ENCODE measurements at regions not wholly inside any gene's neighbourhood (a gene's known extent, or its start where the extent isn't known, plus 50 kb on each side); places are given as distances from the start of the nearest gene placed in this dataset.

DNA sequence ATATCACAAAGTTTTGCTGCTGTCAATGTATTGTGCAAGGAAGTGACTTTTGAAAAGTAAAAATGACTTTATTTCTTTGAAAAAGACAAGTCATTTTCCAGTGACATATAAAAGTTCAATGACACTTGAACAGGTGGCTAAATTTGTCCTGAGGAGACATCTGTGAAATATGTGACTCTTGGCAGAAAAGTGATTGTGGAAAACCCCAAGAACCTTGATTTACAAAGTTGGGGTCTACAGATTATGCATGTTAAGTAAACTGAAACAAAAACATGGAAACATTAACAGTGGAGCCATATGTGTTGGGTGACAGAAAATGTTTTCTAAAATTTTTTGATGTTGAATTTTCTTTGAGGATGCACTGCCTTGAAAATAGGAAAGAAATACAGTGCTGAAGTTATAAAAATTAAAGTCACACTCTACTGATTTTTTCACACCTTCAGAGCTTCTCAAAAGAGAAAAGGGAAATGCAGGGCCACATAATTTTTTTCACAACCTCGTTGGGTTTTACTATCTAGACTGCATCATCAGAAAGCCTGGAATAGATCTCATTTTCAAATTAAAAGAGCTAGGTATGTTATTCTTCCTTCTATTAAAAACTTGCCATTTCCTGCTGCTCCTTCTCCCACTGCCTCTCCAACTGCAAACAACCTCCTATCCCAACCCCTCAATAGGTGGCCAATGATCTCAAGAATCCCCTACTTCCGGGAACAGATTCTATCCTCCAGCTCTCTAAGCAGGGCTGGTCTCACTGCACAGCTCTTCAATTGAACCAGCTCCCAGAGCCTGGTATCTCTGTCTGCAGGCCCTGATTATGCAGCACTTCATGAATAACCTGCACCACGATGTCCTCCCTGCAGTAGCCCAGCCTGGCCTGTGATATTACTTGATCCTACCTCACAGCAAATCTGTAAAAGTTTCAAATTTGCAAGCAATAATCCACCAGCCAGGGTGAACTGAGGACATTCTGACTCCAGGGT is 570.8 kb upstream of the CPEB2 start:
- no peak overlapping the region for H3K56ac ChIP-seq (replicated peaks; ENCODE audit: insufficient read length, low read depth, low read length)
- no peaks in the 10 kb centered on the region for H3K4me1 ChIP-seq (replicated peaks in 1 of 4; ENCODE audit: control insufficient read depth in 3 of 4, insufficient read depth in 4 of 4, low read length in 3 of 4)
- no peak overlapping the region for H4K91ac ChIP-seq (replicated peaks; ENCODE audit: insufficient read length, low read length)
- H2AFZ ChIP-seq (ENCODE audit: low read length): peak overlapping the region; percentile 58; the same call in 1 of the 2 replicates
- H2BK5ac ChIP-seq (ENCODE audit: low read depth, low read length): no peak overlapping the region
- H3K4ac ChIP-seq (replicated peaks; ENCODE audit: insufficient read length, low read depth, low read length): no peak overlapping the region
- no peaks in the 10 kb centered on the region for H3K36me3 ChIP-seq (ENCODE audit: control insufficient read depth in 2 of 4, insufficient read depth in 4 of 4, low read length in 3 of 4)
- no peak overlapping the region for H2BK15ac ChIP-seq (ENCODE audit: low read length)
- no peak overlapping the region for H4K5ac ChIP-seq (ENCODE audit: insufficient read length, low read depth, low read length)
- ChIA-PET POLR2A (ENCODE audit: partially characterized antibody) (no interaction called here), CTCF (ENCODE audit: partially characterized antibody) (no interaction called here)
- H3K23ac ChIP-seq (ENCODE audit: insufficient read length): no peak overlapping the region
- H3K79me2 ChIP-seq (ENCODE audit: control insufficient read depth in 1 of 2, insufficient read depth in 2 of 2, low read length in 2 of 2): no peaks in the 10 kb centered on the region
- no peak overlapping the region for H3K18ac ChIP-seq (ENCODE audit: extremely low read depth, low read length)
- H3K9ac ChIP-seq (replicated peaks in 1 of 4; ENCODE audit: extremely low read depth in 1 of 4, low read depth in 3 of 4, low read length in 3 of 4): no peak overlapping the region
- no peak overlapping the region for H3K14ac ChIP-seq (ENCODE audit: insufficient read length)
- DNase-seq (ENCODE audit: low read depth in 1 of 2, low spot score in 2 of 2): no peak
- H2BK12ac ChIP-seq (ENCODE audit: low read depth, low read length): no peak overlapping the region
- 87% methylated on average over 3 of the region's 3 CpGs; no CpG with 5 or more reads in 1 of the 2 experiments for whole genome bisulfite sequencing, 2 experiments (ENCODE audit: extremely low coverage in 1 of 2, insufficient coverage in 1 of 2, insufficient read length in 1 of 2, insufficient replicate concordance in 2 of 2, low coverage in 1 of 2, low lambda C conversion rate in 2 of 2, missing lambda C conversion rate in 1 of 2)
- H3K27me3 ChIP-seq (replicated peaks in 1 of 4; ENCODE audit: control insufficient read depth in 3 of 4, extremely low read depth in 1 of 4, insufficient read depth in 3 of 4, low read length in 3 of 4): no peaks in the 10 kb centered on the region
- FAIRE-seq: no peak
- no peak overlapping the region for H3K4me2 ChIP-seq (ENCODE audit: insufficient read depth in 1 of 2, low read depth in 2 of 2, low read length in 2 of 2)
- H3K4me3 ChIP-seq (ENCODE audit: extremely low read depth in 1 of 4, insufficient read depth in 2 of 4, low read depth in 3 of 4, low read length in 4 of 4): no peak overlapping the region
- no peak for TF ChIP-seq JUND (IDR thresholded peaks at IDR 0.05; ENCODE audit: low read length)
- no peak for TF ChIP-seq EZH2 (IDR thresholded peaks at IDR 0.05; ENCODE audit: low read depth, low read length, severe bottlenecking)
- TF ChIP-seq SIRT6 (IDR thresholded peaks at IDR 0.05; ENCODE audit: low read length): no peak
- no peak for TF ChIP-seq SUZ12 (IDR thresholded peaks at IDR 0.05; ENCODE audit: low read length)
- TF ChIP-seq SP1 (IDR thresholded peaks at IDR 0.05; ENCODE audit: low read depth, low read length): no peak
- H3K9me3 ChIP-seq (ENCODE audit: insufficient read depth in 2 of 2, low read depth in 1 of 2, low read length in 1 of 2): peaks cover 6% of the 10 kb centered on the region in 2 experiments; a peak in 1 of 4 replicates
- H3K79me1 ChIP-seq (ENCODE audit: low read depth, low read length): no peaks in the 10 kb centered on the region
- H2BK120ac ChIP-seq (replicated peaks; ENCODE audit: low read depth, low read length): no peak overlapping the region
- no peaks in the 10 kb centered on the region for H3K23me2 ChIP-seq (ENCODE audit: low read depth, low read length)
- H4K20me1 ChIP-seq (replicated peaks in 1 of 2; ENCODE audit: control insufficient read depth in 1 of 2, insufficient read depth in 2 of 2, low read length in 2 of 2): no peaks in the 10 kb centered on the region
- H4K8ac ChIP-seq (ENCODE audit: extremely low read depth, insufficient read depth, low read length): no peak overlapping the region
- H2AK5ac ChIP-seq (ENCODE audit: low read depth, low read length): no peak overlapping the region
- no peak overlapping the region for H3K27ac ChIP-seq (ENCODE audit: low read depth, low read length)
- H2BK20ac ChIP-seq (ENCODE audit: low read length): no peak overlapping the region

Measured in H1 (cell line).